ENCODE measurements at regions not wholly inside any gene's neighbourhood (a gene's known extent, or its start where the extent isn't known, plus 50 kb on each side); places are given as distances from the start of the nearest gene placed in this dataset.

DNA sequence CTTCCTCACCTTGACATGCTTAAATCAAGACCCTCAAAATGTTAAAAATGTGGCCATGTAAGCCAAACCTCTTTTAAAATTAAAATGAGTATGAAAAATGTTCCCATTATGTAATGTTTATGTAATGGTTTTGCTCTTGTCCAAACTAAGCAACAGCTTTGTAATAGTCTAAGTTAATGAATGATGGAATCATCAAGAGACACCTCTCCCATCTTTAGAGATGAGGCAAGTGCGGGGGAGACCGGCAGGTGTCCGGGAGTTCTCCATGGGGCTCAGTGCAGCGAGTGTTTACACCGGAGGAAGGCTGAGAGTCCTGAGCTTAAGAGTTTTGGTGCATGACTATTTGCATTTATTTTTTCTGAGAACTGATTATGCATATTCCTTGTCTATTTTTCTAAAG lies 384.9 kb upstream of the RNF32 start:
- no peak overlapping the region for H3K4me3 ChIP-seq
- no peak for DNase-seq
- TF ChIP-seq, protein P1, sequence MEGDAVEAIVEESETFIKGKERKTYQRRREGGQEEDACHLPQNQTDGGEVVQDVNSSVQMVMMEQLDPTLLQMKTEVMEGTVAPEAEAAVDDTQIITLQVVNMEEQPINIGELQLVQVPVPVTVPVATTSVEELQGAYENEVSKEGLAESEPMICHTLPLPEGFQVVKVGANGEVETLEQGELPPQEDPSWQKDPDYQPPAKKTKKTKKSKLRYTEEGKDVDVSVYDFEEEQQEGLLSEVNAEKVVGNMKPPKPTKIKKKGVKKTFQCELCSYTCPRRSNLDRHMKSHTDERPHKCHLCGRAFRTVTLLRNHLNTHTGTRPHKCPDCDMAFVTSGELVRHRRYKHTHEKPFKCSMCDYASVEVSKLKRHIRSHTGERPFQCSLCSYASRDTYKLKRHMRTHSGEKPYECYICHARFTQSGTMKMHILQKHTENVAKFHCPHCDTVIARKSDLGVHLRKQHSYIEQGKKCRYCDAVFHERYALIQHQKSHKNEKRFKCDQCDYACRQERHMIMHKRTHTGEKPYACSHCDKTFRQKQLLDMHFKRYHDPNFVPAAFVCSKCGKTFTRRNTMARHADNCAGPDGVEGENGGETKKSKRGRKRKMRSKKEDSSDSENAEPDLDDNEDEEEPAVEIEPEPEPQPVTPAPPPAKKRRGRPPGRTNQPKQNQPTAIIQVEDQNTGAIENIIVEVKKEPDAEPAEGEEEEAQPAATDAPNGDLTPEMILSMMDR (IDR thresholded peaks at IDR 0.05), result no peak
- H3K9me3 ChIP-seq, result no peaks in the 10 kb centered on the region
- H3K27me3 ChIP-seq (ENCODE audit: low read depth), result no peaks in the 10 kb centered on the region
- intact Hi-C loops (cut with DNase I), result no loop called here
- H3K36me3 ChIP-seq, result no peaks in the 10 kb centered on the region
- no peak for ATAC-seq
- no peaks in the 10 kb centered on the region for H3K4me1 ChIP-seq
- H3K27ac ChIP-seq, result no peak overlapping the region

DNA sequence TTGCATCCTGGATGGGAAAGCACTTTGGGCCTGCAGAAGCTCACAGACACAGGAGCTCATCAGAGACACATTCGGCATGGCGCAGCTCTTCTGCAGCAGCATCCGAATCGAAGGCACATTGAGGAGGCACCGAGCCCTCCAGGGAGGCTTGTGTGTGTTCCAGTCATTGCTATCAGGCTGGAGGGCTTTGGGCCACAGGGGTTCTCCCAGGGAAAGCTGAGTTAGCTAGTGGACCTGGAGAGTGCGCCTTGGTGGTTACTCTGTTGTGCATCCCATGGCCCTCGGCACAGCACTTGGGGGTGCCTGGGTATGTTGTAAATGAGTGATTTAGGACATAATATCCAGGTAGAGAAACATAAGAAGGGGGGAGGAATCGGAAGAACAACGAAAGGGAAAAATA lies 388.7 kb upstream of the RNF32 start:
- no peaks in the 10 kb centered on the region for H3K9me3 ChIP-seq
- peaks cover 2% of the 10 kb centered on the region for H3K27me3 ChIP-seq (ENCODE audit: low read depth)
- no peaks in the 10 kb centered on the region for H3K4me1 ChIP-seq
- no peak for ATAC-seq
- intact Hi-C loops (cut with DNase I), result no loop called here
- TF ChIP-seq, protein P1 (IDR thresholded peaks at IDR 0.05), result no peak
- no peak overlapping the region for H3K4me3 ChIP-seq
- no peak overlapping the region for H3K27ac ChIP-seq
- no peak for DNase-seq
- H3K36me3 ChIP-seq, result no peaks in the 10 kb centered on the region

DNA sequence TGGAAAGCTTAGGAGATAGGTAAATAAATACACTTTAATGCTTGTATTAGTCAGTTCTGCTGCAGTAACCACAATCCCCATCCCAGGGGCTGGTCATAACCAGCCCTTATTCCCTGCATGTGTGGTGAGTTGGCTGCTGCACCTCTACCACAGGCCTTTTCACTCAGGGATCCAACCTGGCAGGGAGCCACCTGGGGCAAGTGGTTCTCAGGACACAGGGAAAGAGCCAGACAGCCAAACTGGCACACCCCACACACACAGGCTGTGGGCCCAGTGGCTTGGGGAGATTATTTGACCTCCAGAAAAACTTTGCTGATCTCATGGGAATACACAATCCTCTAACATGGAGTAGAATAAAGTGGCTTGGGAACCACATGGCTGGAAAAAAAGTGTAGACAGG lies 400.0 kb upstream of the RNF32 start:
- Histone ChIP-seq H3K36me3 (no peaks in the 10 kb centered on the region), H3K27me3 (ENCODE audit: low read depth) (no peaks in the 10 kb centered on the region), H3K27ac (no peak overlapping the region), H3K9me3 (no peaks in the 10 kb centered on the region), H3K4me3 (no peak overlapping the region), H3K4me1 (no peaks in the 10 kb centered on the region)
- no peak for ATAC-seq
- intact Hi-C loops (cut with DNase I), result no loop called here
- TF ChIP-seq, protein P1 (IDR thresholded peaks at IDR 0.05), result no peak
- no peak for DNase-seq

DNA sequence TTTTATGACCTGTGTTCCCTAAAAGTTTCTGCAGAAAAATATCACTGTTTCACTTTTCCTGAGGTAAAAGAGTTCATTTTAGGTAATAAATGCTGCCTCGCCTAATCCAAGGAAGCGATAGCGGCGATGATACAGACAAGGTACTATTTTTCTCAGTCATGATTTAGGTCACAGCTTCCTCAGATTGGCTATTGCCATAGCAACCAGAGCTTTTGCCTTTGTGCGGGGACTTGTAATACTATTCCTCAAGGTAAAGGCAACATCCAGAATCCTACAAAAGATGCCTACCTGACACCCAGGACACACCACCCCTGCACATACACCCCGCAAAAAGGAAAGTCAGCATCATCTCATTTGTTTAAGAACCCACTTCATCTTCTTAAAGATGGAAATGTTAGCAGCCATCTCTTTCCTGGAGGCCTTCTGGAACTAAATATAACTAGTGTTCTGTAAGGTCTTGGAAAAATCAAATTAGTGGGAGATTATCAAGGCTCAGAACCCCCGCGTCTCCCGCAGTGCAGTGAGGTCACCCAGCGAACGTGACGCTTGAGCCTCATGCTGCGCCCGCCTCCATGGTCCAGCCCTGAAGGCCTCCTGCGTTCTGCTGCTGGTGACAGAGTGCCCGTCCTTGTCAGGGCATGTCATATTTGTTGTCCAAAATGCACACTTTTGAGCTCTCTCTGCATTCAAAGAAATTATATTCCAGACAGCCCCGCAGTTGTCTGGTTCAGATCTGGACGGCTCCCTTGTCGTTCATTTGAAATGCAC lies 402.0 kb upstream of the RNF32 start:
- TF ChIP-seq, protein P1 (IDR thresholded peaks at IDR 0.05), result no peak
- H3K27ac ChIP-seq, result no peak overlapping the region
- no peak for DNase-seq
- no peaks in the 10 kb centered on the region for H3K36me3 ChIP-seq
- H3K27me3 ChIP-seq (ENCODE audit: low read depth), result no peaks in the 10 kb centered on the region
- no peaks in the 10 kb centered on the region for H3K4me1 ChIP-seq
- H3K9me3 ChIP-seq, result no peaks in the 10 kb centered on the region
- intact Hi-C loops (cut with DNase I), result no loop called here
- no peak for ATAC-seq
- no peak overlapping the region for H3K4me3 ChIP-seq

DNA sequence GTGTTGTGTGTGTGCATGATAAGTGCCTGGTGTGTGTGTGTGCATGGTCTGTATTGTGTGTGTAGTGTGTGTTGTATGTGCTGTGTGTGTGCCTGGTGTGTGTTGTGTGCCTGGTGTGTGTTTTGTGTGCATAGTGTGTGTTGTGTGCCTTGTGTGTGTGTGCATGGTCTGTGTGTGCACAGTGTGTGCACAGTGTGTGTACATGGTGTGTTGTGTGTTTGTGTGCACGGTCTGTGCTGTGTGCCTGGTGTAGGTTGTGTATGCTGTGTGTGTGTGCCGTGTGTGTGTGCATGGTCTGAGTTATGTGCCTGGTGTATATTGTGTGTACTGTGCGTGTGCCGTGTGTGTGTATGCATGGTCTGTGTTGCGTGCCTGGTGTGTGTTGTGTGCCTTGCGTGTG lies 403.0 kb upstream of the RNF32 start:
- DNase-seq (no peak), ATAC-seq (no peak)
- TF ChIP-seq, protein P1 (IDR thresholded peaks at IDR 0.05), result no peak
- Histone ChIP-seq H3K4me3 (no peak overlapping the region), H3K27me3 (ENCODE audit: low read depth) (no peaks in the 10 kb centered on the region), H3K9me3 (no peaks in the 10 kb centered on the region), H3K4me1 (no peaks in the 10 kb centered on the region), H3K27ac (no peak overlapping the region), H3K36me3 (no peaks in the 10 kb centered on the region)
- intact Hi-C loops (cut with DNase I), result no loop called here

Data from lower lobe of right lung (tissue), 2 donors.